ENCODE measurements at regions not wholly inside any gene's neighbourhood (a gene's known extent, or its start where the extent isn't known, plus 50 kb on each side); places are given as distances from the start of the nearest gene placed in this dataset.
"Not testable (repeated sequence)": the region's sequence is repeated elsewhere in the genome, so short reads cannot be mapped to it uniquely, and the experiment has no call there.

DNA sequence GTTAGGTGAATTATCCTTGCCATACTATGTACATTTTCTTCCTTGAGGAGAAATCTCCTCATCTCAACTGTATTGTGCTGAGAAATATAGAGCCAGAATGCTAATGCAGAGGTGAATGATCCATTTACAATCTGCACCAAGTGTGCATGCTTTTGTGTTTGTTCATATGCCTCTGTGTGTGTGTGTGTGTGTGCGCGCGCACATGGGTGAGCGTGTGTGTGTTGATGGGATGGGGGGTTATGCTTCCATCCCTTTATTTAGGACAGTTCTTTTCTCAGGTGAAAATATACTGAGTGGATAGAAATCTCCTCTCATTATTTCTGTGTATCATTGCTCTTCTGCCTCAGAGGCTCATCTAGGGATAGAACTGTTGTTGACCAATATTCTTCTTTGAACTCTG is 626.1 kb downstream of the MCTP2 start:
- Mint-ChIP-seq H3K27ac (no peak overlapping the region), H3K36me3 (no peaks in the 10 kb centered on the region), H3K9me3 (no peaks in the 10 kb centered on the region), H3K4me1 (no peaks in the 10 kb centered on the region), H3K4me3 (no peak overlapping the region), H3K27me3 (no peaks in the 10 kb centered on the region)
- POLR2A ChIA-PET, result no interaction called here
- ATAC-seq (ENCODE audit: low read depth) (no peak), DNase-seq (no peak)

DNA sequence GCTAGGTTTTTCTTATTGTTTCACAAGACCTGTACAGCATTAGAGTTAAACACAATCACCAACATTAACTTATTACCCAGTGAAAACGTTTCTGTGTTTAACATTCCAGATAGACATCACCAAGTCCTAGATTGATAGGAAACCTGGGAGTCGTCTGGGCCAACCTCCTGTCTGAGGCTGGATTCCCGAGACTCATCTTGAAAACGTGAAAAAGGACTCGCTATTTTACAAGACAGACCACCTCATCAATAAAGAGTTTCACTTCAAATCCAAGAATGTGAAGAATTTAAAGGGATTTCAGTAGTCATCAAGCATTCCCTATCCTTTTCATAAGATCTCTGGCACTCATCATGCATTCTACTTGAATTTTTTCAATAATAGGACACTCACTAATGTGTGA is 626.6 kb downstream of the MCTP2 start:
- no peak overlapping the region for H3K4me3 Mint-ChIP-seq
- no peak overlapping the region for H3K27ac Mint-ChIP-seq
- no peaks in the 10 kb centered on the region for H3K4me1 Mint-ChIP-seq
- ATAC-seq (ENCODE audit: low read depth) (no peak), DNase-seq (no peak)
- H3K9me3 Mint-ChIP-seq, result no peaks in the 10 kb centered on the region
- H3K36me3 Mint-ChIP-seq, result no peaks in the 10 kb centered on the region
- POLR2A ChIA-PET, result no interaction called here
- H3K27me3 Mint-ChIP-seq, result no peaks in the 10 kb centered on the region

GRCh38 chr15:94858449-94858848 is 627.1 kb downstream of the MCTP2 start:
- DNase-seq (no peak), ATAC-seq (ENCODE audit: low read depth) (no peak)
- Mint-ChIP-seq H3K4me3 (no peak overlapping the region), H3K27me3 (no peaks in the 10 kb centered on the region), H3K9me3 (no peaks in the 10 kb centered on the region), H3K36me3 (no peaks in the 10 kb centered on the region), H3K4me1 (no peaks in the 10 kb centered on the region), H3K27ac (no peak overlapping the region)
- POLR2A ChIA-PET, result no interaction called here

DNA sequence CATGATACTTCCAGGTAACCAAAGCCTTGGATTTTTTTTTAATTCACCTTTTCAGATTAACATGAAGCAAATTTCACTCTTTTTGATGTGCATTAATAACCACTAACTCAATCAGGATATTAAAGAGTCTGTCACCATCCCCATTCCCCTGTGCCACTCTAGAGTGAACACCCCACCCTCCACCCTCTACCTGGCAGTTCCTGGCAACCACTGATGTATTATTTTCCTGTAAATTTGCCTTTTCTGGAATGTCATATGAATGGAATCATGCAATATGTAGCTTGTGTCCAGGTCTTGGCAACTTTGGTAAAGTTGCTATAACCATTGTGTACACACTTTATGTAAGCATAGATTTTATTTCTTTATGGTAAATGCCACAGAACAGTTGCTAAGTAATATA is 627.6 kb downstream of the MCTP2 start:
- no peaks in the 10 kb centered on the region for H3K27me3 Mint-ChIP-seq
- no peak overlapping the region for H3K27ac Mint-ChIP-seq
- no peak for DNase-seq
- H3K36me3 Mint-ChIP-seq, result no peaks in the 10 kb centered on the region
- no peaks in the 10 kb centered on the region for H3K4me1 Mint-ChIP-seq
- H3K4me3 Mint-ChIP-seq, result no peak overlapping the region
- no peak for ATAC-seq (ENCODE audit: low read depth)
- POLR2A ChIA-PET, result no interaction called here
- H3K9me3 Mint-ChIP-seq, result no peaks in the 10 kb centered on the region

DNA sequence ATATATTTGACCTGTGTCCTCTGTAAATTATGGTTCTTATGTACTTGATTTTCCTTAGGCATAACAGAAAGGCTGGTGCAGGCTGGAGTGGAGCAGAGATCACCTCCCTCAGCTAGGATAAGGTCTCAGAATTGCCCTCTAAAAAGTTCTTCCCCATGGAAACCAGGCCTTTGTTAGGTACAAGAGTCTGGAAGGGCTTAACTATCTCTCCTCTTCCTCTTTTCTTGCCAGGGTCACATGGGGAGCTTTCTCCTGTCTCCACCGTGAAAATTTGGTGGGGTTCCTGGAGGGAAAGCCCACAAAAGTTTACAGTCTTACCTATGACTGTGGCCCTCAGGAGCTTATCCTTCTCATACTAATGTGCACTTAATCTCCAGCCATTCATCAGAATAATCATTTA is 633.2 kb downstream of the MCTP2 start:
- Mint-ChIP-seq H3K27me3 (no peaks in the 10 kb centered on the region), H3K4me3 (no peak overlapping the region), H3K27ac (no peak overlapping the region), H3K9me3 (peaks cover 4% of the 10 kb centered on the region), H3K36me3 (no peaks in the 10 kb centered on the region), H3K4me1 (no peaks in the 10 kb centered on the region)
- ATAC-seq (ENCODE audit: low read depth) (no peak), DNase-seq (no peak)
- POLR2A ChIA-PET, result no interaction called here

- POLR2A ChIA-PET; H3K27ac Mint-ChIP-seq; H3K4me1 Mint-ChIP-seq; ATAC-seq (ENCODE audit: low read depth); DNase-seq; H3K36me3 Mint-ChIP-seq; H3K9me3 Mint-ChIP-seq; H3K4me3 Mint-ChIP-seq; H3K27me3 Mint-ChIP-seq: not testable (repeated sequence)
Measured at GRCh38 chr15:94868265-94868664, 636.9 kb downstream of the MCTP2 start.

DNA sequence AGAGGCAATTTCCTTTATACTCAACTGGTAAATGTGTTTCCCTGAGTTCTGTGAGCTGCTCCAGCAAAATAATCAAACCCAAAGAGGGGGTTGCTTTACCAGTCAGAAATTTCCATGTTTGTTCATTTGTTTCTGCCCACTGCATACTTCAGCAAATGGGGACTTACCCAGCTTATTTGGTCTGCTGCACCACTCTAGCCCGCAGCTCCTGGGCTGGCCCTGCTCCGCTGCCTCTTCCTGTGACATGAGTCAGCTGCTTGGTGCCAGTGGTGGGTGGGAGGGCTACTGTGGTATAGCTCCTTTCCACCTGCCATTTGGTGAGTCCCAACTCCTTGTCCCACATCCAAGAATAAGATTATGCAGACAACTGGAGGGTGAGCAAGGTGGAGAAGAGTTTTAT is 644.2 kb downstream of the MCTP2 start:
- no peaks in the 10 kb centered on the region for H3K4me1 Mint-ChIP-seq
- no peak overlapping the region for H3K27ac Mint-ChIP-seq
- POLR2A ChIA-PET, result no interaction called here
- ATAC-seq (ENCODE audit: low read depth) (no peak), DNase-seq (no peak)
- no peak overlapping the region for H3K4me3 Mint-ChIP-seq
- H3K36me3 Mint-ChIP-seq, result no peaks in the 10 kb centered on the region
- H3K9me3 Mint-ChIP-seq, result peaks cover 6% of the 10 kb centered on the region
- H3K27me3 Mint-ChIP-seq, result no peaks in the 10 kb centered on the region

DNA sequence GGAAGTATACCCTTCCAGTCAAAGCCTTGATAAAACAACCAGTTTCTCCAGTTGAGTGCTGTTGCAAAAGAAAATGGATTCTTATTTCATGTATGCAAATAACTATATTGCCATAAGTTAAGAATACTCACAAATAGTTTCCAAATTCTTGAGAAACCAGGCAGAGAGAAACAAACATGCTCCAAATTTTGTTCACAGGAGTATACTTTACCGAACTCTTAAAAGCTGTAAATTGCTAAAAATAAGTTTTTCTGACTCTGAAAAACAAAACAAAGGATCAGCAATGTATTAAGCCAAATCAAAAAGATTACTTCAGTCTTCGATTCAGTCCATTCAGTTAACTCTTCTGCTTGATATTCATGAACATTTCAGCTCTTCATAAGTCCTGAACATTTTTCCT is 646.5 kb downstream of the MCTP2 start:
- POLR2A ChIA-PET, result no interaction called here
- Mint-ChIP-seq H3K4me1 (no peaks in the 10 kb centered on the region), H3K36me3 (no peaks in the 10 kb centered on the region), H3K4me3 (no peak overlapping the region), H3K27ac (no peak overlapping the region), H3K9me3 (peaks cover 6% of the 10 kb centered on the region), H3K27me3 (no peaks in the 10 kb centered on the region)
- DNase-seq, result no peak
- ATAC-seq (ENCODE audit: low read depth), result no peak

GRCh38 chr15:94882071-94882712 is 650.8 kb downstream of the MCTP2 start:
- H3K36me3 Mint-ChIP-seq, result no peaks in the 10 kb centered on the region
- H3K4me1 Mint-ChIP-seq, result no peaks in the 10 kb centered on the region
- H3K4me3 Mint-ChIP-seq, result no peak overlapping the region
- POLR2A ChIA-PET, result no interaction called here
- ATAC-seq (ENCODE audit: low read depth) (no peak), DNase-seq (no peak)
- no peak overlapping the region for H3K27ac Mint-ChIP-seq
- H3K27me3 Mint-ChIP-seq, result no peaks in the 10 kb centered on the region
- peaks cover 2% of the 10 kb centered on the region for H3K9me3 Mint-ChIP-seq

GRCh38 chr15:94887391-94887790 is 656.0 kb downstream of the MCTP2 start:
- Mint-ChIP-seq H3K9me3 (peaks cover 1% of the 10 kb centered on the region), H3K27ac (no peak overlapping the region), H3K4me1 (no peaks in the 10 kb centered on the region), H3K27me3 (no peaks in the 10 kb centered on the region), H3K4me3 (no peak overlapping the region), H3K36me3 (no peaks in the 10 kb centered on the region)
- no peak for DNase-seq
- POLR2A ChIA-PET, result no interaction called here
- no peak for ATAC-seq (ENCODE audit: low read depth)

DNA sequence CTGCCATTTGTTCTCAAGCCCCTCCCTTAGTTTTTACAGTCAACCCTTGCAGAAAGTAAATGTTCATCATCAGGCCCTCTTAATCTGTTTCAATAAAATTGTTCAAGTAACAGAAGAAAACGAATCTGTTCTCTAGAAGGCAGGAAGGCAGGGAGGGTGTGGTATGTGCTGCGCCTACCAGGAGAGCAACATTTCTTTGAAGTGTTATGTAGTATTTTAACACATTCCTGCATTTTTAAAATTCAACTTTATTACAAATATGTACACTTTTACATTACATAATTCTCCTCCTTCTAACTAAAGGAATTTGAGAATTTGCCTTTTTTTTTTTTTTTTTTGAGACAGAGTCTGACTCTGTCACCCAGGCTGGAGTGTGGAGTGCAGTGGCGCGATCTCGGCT is 657.8 kb downstream of the MCTP2 start:
- no peak for ATAC-seq (ENCODE audit: low read depth)
- no peaks in the 10 kb centered on the region for H3K27me3 Mint-ChIP-seq
- POLR2A ChIA-PET, result interaction anchor here (0.6 kb wide), 1 partner anchor 348 kb away, joined by 3 read pairs; no protein-coding TSS in a partner anchor
- DNase-seq, result no peak
- no peaks in the 10 kb centered on the region for H3K4me1 Mint-ChIP-seq
- no peak overlapping the region for H3K27ac Mint-ChIP-seq
- H3K36me3 Mint-ChIP-seq, result no peaks in the 10 kb centered on the region
- no peak overlapping the region for H3K4me3 Mint-ChIP-seq
- peaks cover 1% of the 10 kb centered on the region for H3K9me3 Mint-ChIP-seq

DNA sequence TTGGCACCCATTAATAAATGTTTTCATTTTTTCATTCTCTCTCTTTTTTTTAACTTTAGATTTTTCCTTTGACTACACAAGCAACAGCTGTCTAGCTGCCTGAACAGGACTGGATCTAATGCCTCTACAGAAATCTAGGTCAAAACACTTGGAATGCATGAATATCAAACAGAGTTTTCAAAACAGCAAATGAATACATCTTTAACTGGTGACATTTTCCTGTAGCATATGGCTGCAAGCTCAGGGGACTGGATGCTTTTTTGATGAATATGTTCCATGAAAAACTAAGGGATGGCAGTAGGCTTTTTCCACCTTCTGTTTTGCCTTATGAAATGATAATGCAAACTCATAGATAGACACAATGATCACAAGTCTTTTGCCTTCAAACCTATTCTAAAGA is 661.7 kb downstream of the MCTP2 start:
- DNase-seq (no peak), ATAC-seq (ENCODE audit: low read depth) (no peak)
- no peak overlapping the region for H3K27ac Mint-ChIP-seq
- POLR2A ChIA-PET, result no interaction called here
- H3K9me3 Mint-ChIP-seq, result peaks cover 2% of the 10 kb centered on the region
- no peaks in the 10 kb centered on the region for H3K36me3 Mint-ChIP-seq
- H3K4me1 Mint-ChIP-seq, result no peaks in the 10 kb centered on the region
- no peak overlapping the region for H3K4me3 Mint-ChIP-seq
- H3K27me3 Mint-ChIP-seq, result no peaks in the 10 kb centered on the region

DNA sequence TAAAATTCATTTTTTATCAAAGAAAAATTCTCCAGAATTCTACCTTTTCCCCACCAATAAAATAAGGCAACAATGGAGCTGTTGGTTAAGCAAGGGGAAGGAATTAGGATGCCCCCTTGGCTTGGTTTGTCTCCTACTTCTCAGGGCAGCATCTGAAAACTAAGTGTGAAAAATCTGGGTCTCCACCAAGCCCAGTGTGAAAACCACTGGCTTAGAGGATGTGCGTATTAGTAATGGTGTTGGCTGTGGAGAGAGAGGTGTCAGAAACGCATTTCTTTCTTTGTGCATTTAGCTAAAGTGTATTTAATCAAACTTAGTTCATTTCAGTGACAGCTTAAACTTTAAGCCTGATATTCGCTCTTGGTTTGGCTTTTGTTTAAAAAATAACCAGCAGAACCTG is 662.7 kb downstream of the MCTP2 start:
- no peak overlapping the region for H3K27ac Mint-ChIP-seq
- H3K4me3 Mint-ChIP-seq, result no peak overlapping the region
- DNase-seq (no peak), ATAC-seq (ENCODE audit: low read depth) (no peak)
- no peaks in the 10 kb centered on the region for H3K27me3 Mint-ChIP-seq
- no peaks in the 10 kb centered on the region for H3K36me3 Mint-ChIP-seq
- peaks cover 1% of the 10 kb centered on the region for H3K9me3 Mint-ChIP-seq
- no peaks in the 10 kb centered on the region for H3K4me1 Mint-ChIP-seq
- POLR2A ChIA-PET, result no interaction called here

- Mint-ChIP-seq H3K36me3 (no peaks in the 10 kb centered on the region), H3K4me1 (no peaks in the 10 kb centered on the region), H3K27ac (no peak overlapping the region), H3K27me3 (no peaks in the 10 kb centered on the region), H3K4me3 (no peak overlapping the region), H3K9me3 (peaks cover 10% of the 10 kb centered on the region)
- POLR2A ChIA-PET, result no interaction called here
- ATAC-seq (ENCODE audit: low read depth) (no peak), DNase-seq (no peak)
Measured at GRCh38 chr15:94909510-94909909, 678.1 kb downstream of the MCTP2 start.

DNA sequence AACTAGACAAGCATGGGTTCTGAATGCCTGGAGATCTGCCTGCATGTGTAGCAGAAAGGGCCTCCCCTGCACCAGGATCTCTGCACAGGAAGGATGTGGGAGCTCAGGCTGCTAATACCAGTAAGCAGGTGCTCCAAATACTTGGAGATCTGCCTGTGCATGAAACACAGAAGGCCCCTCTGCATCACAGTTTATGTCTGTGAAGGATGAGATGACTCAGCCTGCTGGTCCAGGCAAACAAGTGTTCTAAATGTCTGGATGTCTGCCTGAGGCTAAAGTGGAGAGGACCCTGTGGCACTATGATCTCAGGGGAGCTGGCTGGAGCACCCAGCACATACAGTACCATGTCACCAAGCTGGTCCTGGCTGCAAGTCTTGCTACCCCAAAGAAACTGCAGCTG is 678.8 kb downstream of the MCTP2 start:
- POLR2A ChIA-PET, result no interaction called here
- DNase-seq, result no peak
- ATAC-seq (ENCODE audit: low read depth), result no peak
- Mint-ChIP-seq H3K4me1 (no peaks in the 10 kb centered on the region), H3K9me3 (peaks cover 10% of the 10 kb centered on the region), H3K27ac (no peak overlapping the region), H3K36me3 (no peaks in the 10 kb centered on the region), H3K4me3 (no peak overlapping the region), H3K27me3 (no peaks in the 10 kb centered on the region)
